DND-41 (cell line): ENCODE measurements at regions not wholly inside any gene's neighbourhood (a gene's known extent, or its start where the extent isn't known, plus 50 kb on each side); places are given as distances from the start of the nearest gene placed in this dataset.

Source experiments
- EZH2 ChIP-seq: IDR thresholded peaks from 3 replicates; pipeline ENCODE4 v1.6.1; 2012; ENCODE audit warnings: borderline replicate concordance, low read depth, mild to moderate bottlenecking, moderate library complexity, low read length, inconsistent platforms; ENCODE audit not compliant: severe bottlenecking
- TF ChIP-seq, protein P1 (sequence below): IDR thresholded peaks from 2 replicates; pipeline ENCODE4 v1.5.1; 2012; ENCODE audit warnings: borderline replicate concordance, low read length, moderate library complexity, mild to moderate bottlenecking; ENCODE audit not compliant: poor library complexity, severe bottlenecking; ENCODE audit errors: extremely low read depth

DNA sequence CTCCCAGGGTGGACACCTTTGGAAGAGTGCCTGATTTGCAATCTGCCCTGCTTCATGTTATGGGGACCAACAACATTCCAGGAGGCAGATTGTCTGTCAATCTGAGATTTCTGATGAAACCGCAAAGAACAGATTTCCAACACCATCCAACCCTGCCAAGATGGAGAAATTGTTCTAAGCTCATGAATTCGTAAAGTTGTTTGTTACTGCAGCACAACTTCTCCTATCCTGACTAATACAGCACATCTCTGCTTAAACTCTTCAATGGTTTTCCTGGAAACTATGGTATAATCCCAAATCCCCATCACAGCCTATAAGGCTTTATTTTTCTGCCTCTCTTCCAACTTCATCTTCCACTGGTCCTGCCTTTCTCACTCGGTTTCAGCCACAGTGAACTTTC is 210.3 kb upstream of the TSHZ3 start:
- TF ChIP-seq, protein P1, sequence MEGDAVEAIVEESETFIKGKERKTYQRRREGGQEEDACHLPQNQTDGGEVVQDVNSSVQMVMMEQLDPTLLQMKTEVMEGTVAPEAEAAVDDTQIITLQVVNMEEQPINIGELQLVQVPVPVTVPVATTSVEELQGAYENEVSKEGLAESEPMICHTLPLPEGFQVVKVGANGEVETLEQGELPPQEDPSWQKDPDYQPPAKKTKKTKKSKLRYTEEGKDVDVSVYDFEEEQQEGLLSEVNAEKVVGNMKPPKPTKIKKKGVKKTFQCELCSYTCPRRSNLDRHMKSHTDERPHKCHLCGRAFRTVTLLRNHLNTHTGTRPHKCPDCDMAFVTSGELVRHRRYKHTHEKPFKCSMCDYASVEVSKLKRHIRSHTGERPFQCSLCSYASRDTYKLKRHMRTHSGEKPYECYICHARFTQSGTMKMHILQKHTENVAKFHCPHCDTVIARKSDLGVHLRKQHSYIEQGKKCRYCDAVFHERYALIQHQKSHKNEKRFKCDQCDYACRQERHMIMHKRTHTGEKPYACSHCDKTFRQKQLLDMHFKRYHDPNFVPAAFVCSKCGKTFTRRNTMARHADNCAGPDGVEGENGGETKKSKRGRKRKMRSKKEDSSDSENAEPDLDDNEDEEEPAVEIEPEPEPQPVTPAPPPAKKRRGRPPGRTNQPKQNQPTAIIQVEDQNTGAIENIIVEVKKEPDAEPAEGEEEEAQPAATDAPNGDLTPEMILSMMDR = no peak
- TF ChIP-seq EZH2 = no peak
